Right lobe of liver (tissue), 4 donors: ENCODE measurements at regions not wholly inside any gene's neighbourhood (a gene's known extent, or its start where the extent isn't known, plus 50 kb on each side); places are given as distances from the start of the nearest gene placed in this dataset.

Source experiments
- CTCF ChIP-seq, 4 donors: fragments of 200-600 bp in 3 of 4; fragments of 450-650 bp in 1 of 4; IDR thresholded peaks; one replicate each; pipeline versions ENCODE4 v1.5.1 to v1.8.0; 2016 to 2022; ENCODE audit warnings: antibody characterized with exemption in 4 of 4, mild to moderate bottlenecking in 2 of 4
- POLR2A ChIP-seq: fragments of 450-650 bp; IDR thresholded peaks from one replicate; pipeline ENCODE4 v1.6.1; 2017; ENCODE audit warnings: antibody characterized with exemption, mild to moderate bottlenecking
- donor health status: DM: no; HTN: no; CAD: no.
- donor health status: DM: no; HTN: no; CAD: no.
- donor health status: DM: no; HTN: yes; CAD: no.

GRCh38 chr2:16100006-16100405 is 159.7 kb downstream of the MYCN start:
- TF ChIP-seq CTCF (IDR thresholded peaks at IDR 0.05) (no peak), POLR2A (no peak)
